GM12878 (cell line): ENCODE measurements at regions not wholly inside any gene's neighbourhood (a gene's known extent, or its start where the extent isn't known, plus 50 kb on each side); places are given as distances from the start of the nearest gene placed in this dataset.

Source experiments
- ATAC-seq: fragments of 200-7000 bp; cut with Tn5 transposase; 3 replicates; pipeline ENCODE4 v1.9.1; 2020; ENCODE audit warnings: mild to moderate bottlenecking, moderate library complexity
- BruUV-seq: library from RNA; stranded (reverse); fragments of 400-500 nt; replicated peaks from 2 replicates; lab custom pipeline; 2021; lab: Mats Ljungman, UMichigan
- CTCF ChIA-PET: fragments of 300-600 bp; sonication (Branson Sonifier 250); formaldehyde crosslinking; extraction: SDS; loops from one replicate; lab custom pipeline; 2021; ENCODE audit warnings: inconsistent platforms; lab: Yijun Ruan, JAX
- POLR2A ChIA-PET: fragments of 350-600 bp; formaldehyde crosslinking; extraction: SDS; loops from one replicate; lab custom pipeline; 2021; ENCODE audit warnings: inconsistent platforms; lab: Charles Lee
- RAD21 ChIA-PET: fragments of 300-600 bp; sonication (Branson Sonifier 250); formaldehyde crosslinking; loops from one replicate; lab custom pipeline; 2023; ENCODE audit warnings: antibody characterized with exemption; ENCODE audit not compliant: unreplicated experiment; lab: Charles Lee
- SMC1A ChIA-PET: fragments of 300-600 bp; sonication (Branson Sonifier 250); formaldehyde crosslinking; loops from one replicate; lab custom pipeline; 2023; ENCODE audit not compliant: unreplicated experiment, uncharacterized antibody; lab: Charles Lee
- DNase-seq: peaks from one replicate; pipeline ENCODE4 v3.0.0-alpha.2; 2011; ENCODE audit warnings: low read depth, low spot score
- FAIRE-seq: peaks from 3 replicates; lab custom pipeline; 2011; peaks lifted over from hg19 to GRCh38; lab: Jason Lieb, UNC
- H2AFZ ChIP-seq: 2 replicates; pipeline ENCODE4 v1.6.0; 2011; ENCODE audit warnings: low read depth, low read length, control low read depth; ENCODE audit not compliant: control insufficient read depth
- H3K27ac ChIP-seq: 2 replicates; pipeline ENCODE4 v1.5.1; 2011; ENCODE audit warnings: control low read depth; ENCODE audit not compliant: control insufficient read depth, insufficient read depth
- H3K27me3 ChIP-seq, 2 experiments: replicated peaks in 1 of 2; 2 replicates each; pipeline versions ENCODE4 v1.6.0 to v1.6.1; 2011; ENCODE audit warnings: low read length in 1 of 2; ENCODE audit not compliant: control insufficient read depth in 2 of 2, insufficient read depth in 2 of 2
- H3K36me3 ChIP-seq, 2 experiments: 2 replicates each; pipeline ENCODE4 v1.5.1; 2011; ENCODE audit warnings: low read length in 1 of 2; ENCODE audit not compliant: control insufficient read depth in 2 of 2, insufficient read depth in 2 of 2
- H3K4me1 ChIP-seq: 2 replicates; pipeline ENCODE4 v1.6.1; 2011; ENCODE audit warnings: mild to moderate bottlenecking, low read length, moderate library complexity, mixed read lengths; ENCODE audit not compliant: control insufficient read depth, insufficient read depth
- H3K4me2 ChIP-seq: 2 replicates; pipeline ENCODE4 v1.6.0; 2011; ENCODE audit warnings: control low read depth; ENCODE audit not compliant: control insufficient read depth, insufficient read depth
- H3K4me3 ChIP-seq: fragments of 200-600 bp; sonication (generic); 2 replicates; pipeline ENCODE4 v1.5.1; 2016
- H3K79me2 ChIP-seq: 2 replicates; pipeline ENCODE4 v1.6.0; 2011; ENCODE audit warnings: low read length; ENCODE audit not compliant: control insufficient read depth, insufficient read depth
- H3K9ac ChIP-seq: 2 replicates; pipeline ENCODE4 v1.8.0; 2011; ENCODE audit warnings: low read length, control low read depth, mixed read lengths; ENCODE audit not compliant: control insufficient read depth, insufficient read depth
- H3K9me3 ChIP-seq: replicated peaks from 3 replicates; pipeline ENCODE4 v1.5.1; 2011; ENCODE audit warnings: mild to moderate bottlenecking, low read length; ENCODE audit not compliant: control insufficient read depth, insufficient read depth
- H4K20me1 ChIP-seq: 2 replicates; pipeline ENCODE4 v1.6.0; 2011; ENCODE audit not compliant: control insufficient read depth, insufficient read depth
- CHD2 ChIP-seq: IDR thresholded peaks from 2 replicates; pipeline ENCODE4 v1.6.1; 2011; ENCODE audit warnings: low read depth, low read length, improper control_type of control experiment, borderline replicate concordance
- CREB1 ChIP-seq: IDR thresholded peaks from 2 replicates; pipeline ENCODE4 v1.6.1; 2012; ENCODE audit warnings: low read depth, mild to moderate bottlenecking, inconsistent platforms
- ESRRA ChIP-seq: IDR thresholded peaks from 2 replicates; pipeline ENCODE4 v1.6.1; 2012; ENCODE audit warnings: mild to moderate bottlenecking, low read length, improper control_type of control experiment
- IRF3 ChIP-seq: fragments of 450-650 bp; IDR thresholded peaks from 2 replicates; pipeline ENCODE4 v1.6.1; 2014; ENCODE audit warnings: mild to moderate bottlenecking
- NFXL1 ChIP-seq: fragments of 450-650 bp; IDR thresholded peaks from 2 replicates; pipeline ENCODE4 v1.6.1; 2017; ENCODE audit warnings: antibody characterized with exemption, mild to moderate bottlenecking, borderline replicate concordance
- NR2F1 ChIP-seq: fragments of 450-650 bp; conservative IDR thresholded peaks from 2 replicates; pipeline ENCODE4 v1.6.1; 2017; ENCODE audit warnings: mild to moderate bottlenecking
- SUZ12 ChIP-seq: fragments of 200-600 bp; sonication (generic); IDR thresholded peaks from one replicate; pipeline ENCODE4 v1.6.1; 2018; ENCODE audit warnings: antibody characterized with exemption, mild to moderate bottlenecking; ENCODE audit not compliant: unreplicated experiment
- TARDBP ChIP-seq: IDR thresholded peaks from 2 replicates; pipeline ENCODE4 v1.6.1; 2016; ENCODE audit warnings: borderline replicate concordance
- ZNF207 ChIP-seq: fragments of 450-650 bp; IDR thresholded peaks from 2 replicates; pipeline ENCODE4 v1.6.1; 2014; ENCODE audit warnings: antibody characterized with exemption, mild to moderate bottlenecking, borderline replicate concordance
- ZNF622 ChIP-seq: fragments of 450-650 bp; IDR thresholded peaks from 2 replicates; pipeline ENCODE4 v1.6.1; 2017; ENCODE audit warnings: mild to moderate bottlenecking, inconsistent platforms
- WGBS: methylation state at CpG from one replicate; pipeline ENCODE4 v1.1.6; 2016; ENCODE audit warnings: low lambda C conversion rate; ENCODE audit not compliant: insufficient replicate concordance, insufficient coverage; ENCODE audit errors: missing lambda C conversion rate; 5-methylcytosine and 5-hydroxymethylcytosine counted together
- in situ Hi-C: fragments of 300-500 bp; cut with MboI; formaldehyde crosslinking; loops from 9 replicates; pipeline ENCODE4 v1.14.3; 2018; ENCODE audit warnings: mixed read lengths
- intact Hi-C: fragments of 100-400 bp; cut with micrococcal nuclease; formaldehyde crosslinking; loops from one replicate; pipeline ENCODE4 v1.14.2; 2022; ENCODE audit not compliant: unreplicated experiment

DNA sequence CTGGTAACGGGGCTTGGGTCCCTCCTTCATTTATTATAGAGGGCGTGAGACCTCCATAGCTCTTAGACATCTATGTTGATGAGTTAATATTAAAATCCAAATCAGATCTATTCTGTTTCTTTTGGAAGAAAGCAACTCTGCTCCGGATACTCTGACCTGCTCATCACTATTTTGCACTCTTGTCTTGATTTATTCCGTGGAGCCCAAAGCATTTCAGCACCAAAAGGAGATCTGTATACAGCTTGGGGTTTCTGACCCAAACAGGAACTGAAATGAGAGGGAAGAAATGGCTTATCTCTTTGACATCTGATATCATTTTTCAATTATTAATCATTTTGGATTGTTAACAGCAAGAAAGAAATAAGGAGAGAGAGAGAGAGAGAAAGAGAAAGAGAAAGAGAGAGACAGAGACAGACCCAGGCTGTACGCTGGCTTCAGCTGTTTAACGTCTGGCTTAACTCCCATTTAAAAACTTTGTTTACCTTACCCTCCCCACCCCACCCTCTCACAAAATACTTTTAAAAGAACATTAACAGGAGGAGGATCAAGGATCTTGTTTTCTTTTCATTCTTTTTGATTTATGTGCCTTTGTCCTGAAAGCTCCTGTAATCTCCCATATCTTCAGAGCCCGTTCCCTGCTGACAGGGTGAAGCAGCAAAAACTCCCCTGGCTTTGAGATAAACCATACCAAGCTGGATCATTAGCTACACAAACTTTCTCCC is 231.4 kb upstream of the TUT7 start:
- CTCF ChIA-PET: interaction anchor here (1.1 kb wide), 1 partner anchor 52 kb away, joined by 3 read pairs; no protein-coding TSS in a partner anchor
- BruUV-seq: no TSS peak
- H2AFZ ChIP-seq: no peak overlapping the region
- RAD21 ChIA-PET: interaction anchor here (0.6 kb wide), 1 partner anchor 11 kb away, joined by 4 read pairs; no protein-coding TSS in a partner anchor
- DNase-seq (no peak), ATAC-seq (no peak), FAIRE-seq (no peak)
- POLR2A ChIA-PET: interaction anchor here (0.6 kb wide), 1 partner anchor 43 kb away, joined by 7 read pairs; no protein-coding TSS in a partner anchor
- no peak overlapping the region for H3K27ac ChIP-seq
- no peaks in the 10 kb centered on the region for H3K9me3 ChIP-seq
- no peak overlapping the region for H3K4me2 ChIP-seq
- H3K9ac ChIP-seq: no peak overlapping the region
- intact Hi-C loops (no loop called here), in situ Hi-C loops (no loop called here)
- TF ChIP-seq IRF3: no peak
- no peak for TF ChIP-seq TARDBP
- no peak for TF ChIP-seq ZNF207
- no peak for TF ChIP-seq NR2F1
- H3K36me3 ChIP-seq: no peaks in the 10 kb centered on the region
- no peaks in the 10 kb centered on the region for H4K20me1 ChIP-seq
- H3K4me3 ChIP-seq: no peak overlapping the region
- H3K27me3 ChIP-seq: no peaks in the 10 kb centered on the region
- H3K79me2 ChIP-seq: no peaks in the 10 kb centered on the region
- H3K4me1 ChIP-seq: no peaks in the 10 kb centered on the region
- 17% methylated on average over 7 of the region's 7 CpGs for WGBS
- SMC1A ChIA-PET: no interaction called here

DNA sequence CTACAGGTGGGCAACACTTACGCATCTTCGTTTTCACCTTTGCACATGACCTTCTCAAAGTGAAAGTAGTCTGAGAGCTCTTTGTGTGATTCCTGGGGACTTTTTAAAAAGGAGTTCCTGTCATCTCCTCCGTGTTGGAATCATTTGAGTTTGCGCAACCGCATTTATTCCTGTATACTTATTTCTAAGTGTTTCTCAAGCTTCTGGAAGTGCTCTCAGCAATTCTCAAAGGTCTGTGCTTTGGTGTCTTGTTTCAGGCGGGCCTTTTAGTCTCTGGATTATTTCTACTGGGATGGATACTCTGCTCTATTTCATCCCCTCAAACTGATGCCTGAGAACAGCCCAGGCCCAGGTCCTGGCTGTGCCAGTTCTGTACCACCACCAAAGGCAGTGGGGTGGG is 226.5 kb upstream of the TUT7 start:
- H3K79me2 ChIP-seq: no peaks in the 10 kb centered on the region
- no TSS peak for BruUV-seq
- intact Hi-C loops (no loop called here), in situ Hi-C loops (no loop called here)
- no peaks in the 10 kb centered on the region for H3K36me3 ChIP-seq
- FAIRE-seq (no peak), ATAC-seq (no peak)
- no peaks in the 10 kb centered on the region for H3K27me3 ChIP-seq
- 46% methylated on average over 6 of the region's 6 CpGs for WGBS
- no peaks in the 10 kb centered on the region for H4K20me1 ChIP-seq
- no peak for TF ChIP-seq ESRRA
- no peak for TF ChIP-seq ZNF622
- no peak for TF ChIP-seq CREB1
- TF ChIP-seq SUZ12: no peak
- no peak for TF ChIP-seq CHD2
- TF ChIP-seq NFXL1: no peak
- TF ChIP-seq, all 136 proteins: peak for 0
- no peak overlapping the region for H3K27ac ChIP-seq
- H3K4me1 ChIP-seq: no peaks in the 10 kb centered on the region; the same call in 1 of the 2 replicates
- ChIA-PET RAD21 (no interaction called here), CTCF (interaction anchor here (0.6 to 0.7 kb wide), 2 partner anchors 355 to 546 kb away, joined by 3 to 5 read pairs; no protein-coding TSS in a partner anchor), POLR2A (no interaction called here), SMC1A (no interaction called here)
- no peaks in the 10 kb centered on the region for H3K9me3 ChIP-seq
- DNase-seq: no peak
- H3K4me2 ChIP-seq: no peak overlapping the region
- no peak overlapping the region for H3K9ac ChIP-seq
- H3K4me3 ChIP-seq: no peak overlapping the region
- H2AFZ ChIP-seq: no peak overlapping the region
